GM18907 (cell line): ENCODE measurements at regions not wholly inside any gene's neighbourhood (a gene's known extent, or its start where the extent isn't known, plus 50 kb on each side); places are given as distances from the start of the nearest gene placed in this dataset.
"Not testable (repeated sequence)": the region's sequence is repeated elsewhere in the genome, so short reads cannot be mapped to it uniquely, and the experiment has no call there.

Experiments
- ATAC-seq: cut with Tn5 transposase; IDR thresholded peaks from one replicate; pipeline ENCODE4 v1.9.1; 2021; ENCODE audit warnings: mild to moderate bottlenecking, moderate library complexity; ENCODE audit not compliant: unreplicated experiment

DNA sequence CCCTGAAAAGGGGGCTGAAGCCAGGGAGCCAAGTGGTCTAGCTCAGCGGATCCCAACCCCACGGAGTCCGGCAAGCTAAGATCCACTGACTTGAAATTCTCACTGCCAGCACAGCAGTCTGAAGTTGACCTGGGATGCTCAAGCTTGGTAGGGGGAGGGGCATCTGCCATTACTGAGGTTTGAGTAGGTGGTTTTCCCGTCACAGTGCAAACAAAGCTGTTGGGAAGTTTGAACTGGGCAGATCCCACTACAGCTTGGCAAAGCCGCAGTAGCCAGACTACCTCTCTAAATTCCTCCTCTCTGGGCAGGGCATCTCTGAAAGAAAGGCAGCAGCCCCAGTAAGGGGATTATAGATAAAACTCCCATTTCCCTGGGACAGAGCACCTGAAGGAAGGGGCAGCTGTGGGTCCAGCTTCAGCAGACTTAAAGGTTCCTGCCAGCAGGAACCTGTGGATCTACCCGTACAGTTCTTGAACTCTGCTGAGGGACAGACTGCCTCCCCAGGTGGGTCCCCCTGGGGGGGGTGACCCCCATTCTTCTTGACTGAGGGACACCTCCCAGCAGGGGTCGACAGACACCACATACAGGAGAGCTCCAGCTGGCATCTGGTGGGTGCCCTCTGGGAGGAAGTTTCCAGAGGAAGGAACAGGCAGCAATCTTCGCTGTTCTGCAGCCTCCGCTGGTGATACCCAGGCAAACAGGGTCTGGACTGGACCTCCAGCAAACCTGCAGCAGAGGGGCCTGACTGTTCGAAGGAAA is 156.4 kb upstream of the ETV3 start:
- ATAC-seq: not testable (repeated sequence)

DNA sequence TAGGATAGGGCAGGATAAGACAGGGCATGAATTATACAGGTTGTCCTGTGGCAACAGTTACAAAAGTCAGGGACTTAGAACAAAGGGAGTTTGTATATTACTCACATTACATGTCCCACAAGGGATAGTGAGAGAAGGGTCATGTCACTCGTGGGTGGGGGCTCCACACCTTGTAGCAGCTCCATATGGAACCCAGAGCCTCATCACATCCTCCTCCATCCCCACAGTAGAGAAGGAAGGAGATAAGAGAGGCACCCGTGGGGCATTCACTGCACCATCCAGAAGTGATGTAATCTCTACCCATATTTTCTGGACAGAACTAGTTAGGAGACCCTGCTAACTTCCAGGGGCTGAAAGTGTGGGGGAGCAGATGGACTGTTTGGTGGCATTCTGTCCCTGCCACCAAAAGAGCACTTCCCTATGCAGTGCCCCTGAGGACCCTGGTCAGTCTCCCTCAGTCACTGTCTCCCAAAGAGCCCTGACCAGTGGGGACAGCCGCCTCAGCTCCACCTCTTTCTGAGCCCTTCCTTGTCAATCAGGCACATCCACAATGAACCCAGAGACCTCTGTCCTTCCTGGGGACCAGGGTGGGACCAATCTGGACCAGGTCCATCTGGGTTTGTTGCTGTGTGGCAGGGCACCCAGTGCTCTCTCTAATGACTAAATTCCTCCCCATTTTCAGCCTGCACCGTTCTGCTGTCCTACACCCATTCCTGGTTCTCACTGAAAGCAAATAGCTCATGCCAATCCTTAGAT is 154.8 kb upstream of the ETV3 start:
- ATAC-seq: no peak

DNA sequence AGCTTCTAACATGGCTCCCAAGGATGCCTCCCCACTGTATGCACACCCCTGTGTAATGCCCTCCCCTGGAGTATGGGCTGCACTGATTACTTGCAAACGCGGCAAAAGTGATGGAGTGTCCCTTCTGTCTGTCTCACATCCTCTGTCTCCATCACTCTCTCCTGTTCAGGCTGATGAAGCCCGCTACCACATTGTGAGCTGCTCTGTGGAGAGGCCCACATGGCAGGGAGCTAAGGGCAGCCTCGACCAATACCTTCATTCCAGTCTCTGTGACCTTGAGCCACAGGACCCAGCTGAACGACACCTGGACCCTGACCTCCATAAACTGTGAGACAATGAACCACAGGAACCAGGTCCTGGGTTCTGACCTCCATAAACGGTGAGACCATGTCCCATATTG is 154.1 kb upstream of the ETV3 start:
- no peak for ATAC-seq

DNA sequence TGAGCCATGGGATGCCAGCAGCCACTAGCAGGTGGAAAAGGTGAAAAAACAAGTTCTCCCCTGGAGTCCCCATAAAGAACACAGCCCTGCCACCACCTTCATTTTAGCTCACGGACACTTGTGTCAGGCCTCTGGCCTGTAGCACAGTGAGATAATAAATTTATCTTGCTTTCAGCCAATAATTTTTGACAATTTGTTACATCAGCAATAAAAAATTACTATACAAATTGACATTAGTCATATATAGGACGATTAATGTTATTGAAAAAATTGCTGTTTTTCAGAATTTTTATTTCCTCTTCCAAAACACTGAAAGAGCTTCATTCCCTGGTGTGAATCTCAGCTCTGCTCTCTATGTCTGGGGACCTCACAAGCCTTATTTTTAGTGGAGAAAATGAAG is 152.9 kb upstream of the ETV3 start:
- no peak for ATAC-seq

DNA sequence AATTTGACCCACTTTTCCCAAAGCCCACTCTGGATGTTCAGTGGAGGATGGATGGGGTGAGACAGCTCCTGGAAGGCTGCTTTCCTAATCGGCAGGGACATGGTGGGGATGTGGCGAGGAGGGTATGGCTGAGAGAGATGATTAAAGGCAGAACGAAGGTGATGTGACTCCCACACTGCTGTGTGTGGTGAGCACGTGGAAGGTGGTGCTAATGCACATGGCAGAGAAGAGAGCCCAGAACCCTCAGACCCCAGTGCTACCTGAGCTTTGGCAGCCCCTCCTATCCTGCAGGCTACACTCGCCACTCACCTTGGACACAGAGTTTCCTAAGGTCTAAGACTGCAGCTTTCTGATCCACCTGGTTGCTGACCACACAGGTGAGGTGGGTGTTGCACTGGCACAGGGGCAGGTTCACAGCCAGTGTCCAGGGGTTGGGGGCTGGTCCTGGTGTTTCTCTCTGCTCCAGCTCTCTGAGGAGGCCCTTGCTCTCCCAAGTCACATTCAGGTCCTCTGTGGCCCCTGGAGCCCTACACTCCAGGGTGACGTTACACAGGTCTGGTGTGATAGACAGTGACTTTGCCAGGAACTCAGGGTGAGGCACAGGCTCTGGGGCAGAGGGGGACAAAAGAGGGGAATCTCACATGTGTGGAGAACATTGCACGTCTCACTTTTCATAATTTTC is 151.4 kb upstream of the ETV3 start:
- no peak for ATAC-seq

DNA sequence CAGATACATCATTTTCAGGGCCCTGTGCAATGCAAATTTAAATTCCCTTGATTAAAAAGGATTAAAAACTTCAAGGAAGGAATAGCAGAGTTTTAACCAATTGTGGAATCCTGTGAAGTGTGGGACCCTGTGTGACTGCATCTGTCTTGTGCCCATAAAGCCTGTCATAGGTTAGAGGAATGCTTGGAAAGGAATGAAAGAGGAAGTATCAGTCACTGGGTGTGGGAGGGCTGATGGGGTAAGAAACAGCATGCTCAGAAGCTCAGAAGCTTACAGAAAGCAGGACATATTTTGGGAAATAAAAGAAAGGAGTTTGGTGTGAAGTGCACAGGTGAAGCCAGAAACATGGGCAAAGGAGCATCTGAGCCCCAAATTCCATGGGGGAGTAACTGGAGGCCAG is 150.8 kb upstream of the ETV3 start:
- ATAC-seq: no peak

DNA sequence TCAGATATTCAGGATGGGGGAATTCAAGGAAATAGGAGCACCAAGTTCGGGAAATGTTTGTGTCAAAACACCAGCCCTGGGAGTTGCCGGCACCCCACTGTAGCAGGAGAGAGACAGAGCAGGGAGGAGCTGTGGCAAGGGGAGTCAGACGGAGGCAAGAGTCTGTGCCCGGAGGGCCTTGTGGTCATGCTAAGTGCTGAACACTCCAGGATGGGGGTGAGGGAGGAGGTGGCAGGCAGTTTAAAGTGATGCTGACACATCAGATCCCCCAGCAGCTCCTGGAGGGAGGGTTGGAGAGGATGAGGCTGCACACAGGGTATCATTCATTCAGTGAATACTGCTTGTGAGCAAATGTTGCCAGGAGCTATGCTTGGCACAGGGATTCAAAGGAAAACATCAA is 150.3 kb upstream of the ETV3 start:
- ATAC-seq: no peak

DNA sequence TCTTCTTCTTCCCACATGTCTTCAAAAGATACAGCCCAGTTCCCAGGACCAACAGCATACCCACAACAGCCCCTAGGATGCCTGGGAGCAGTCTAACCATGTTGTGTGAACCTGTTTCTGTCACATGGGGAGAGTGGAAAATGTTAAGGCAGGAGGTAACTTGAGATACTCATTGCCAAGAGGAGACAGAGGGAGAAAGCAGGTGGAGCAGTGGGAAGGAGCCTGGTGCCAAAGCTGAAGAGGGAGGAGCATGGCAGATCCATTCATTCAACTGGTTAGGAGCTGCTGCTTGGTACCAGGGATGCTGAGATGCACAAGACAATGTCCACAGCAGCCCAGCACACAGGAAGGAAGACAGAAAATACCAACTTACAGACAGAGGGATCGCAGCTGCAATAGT is 149.8 kb upstream of the ETV3 start:
- no peak for ATAC-seq

DNA sequence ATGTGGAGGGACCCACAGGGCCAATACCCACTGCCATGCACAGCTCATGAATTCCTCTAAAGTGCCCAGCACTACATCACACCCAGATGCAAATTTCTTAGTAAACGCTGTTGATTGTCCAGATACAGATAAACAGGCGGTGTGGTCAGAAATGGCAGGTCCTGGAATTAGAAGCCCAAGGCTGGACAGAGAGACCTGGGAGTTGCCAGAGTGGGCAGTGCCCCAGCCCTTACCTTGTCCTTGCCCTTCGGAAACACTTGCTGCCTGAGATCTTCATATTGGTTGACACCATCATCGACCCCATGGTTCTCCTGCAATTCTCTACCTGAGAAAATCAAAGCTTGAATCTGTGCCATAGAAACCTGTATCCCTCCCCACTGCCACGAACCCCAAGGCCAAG is 149.3 kb upstream of the ETV3 start:
- no peak for ATAC-seq

DNA sequence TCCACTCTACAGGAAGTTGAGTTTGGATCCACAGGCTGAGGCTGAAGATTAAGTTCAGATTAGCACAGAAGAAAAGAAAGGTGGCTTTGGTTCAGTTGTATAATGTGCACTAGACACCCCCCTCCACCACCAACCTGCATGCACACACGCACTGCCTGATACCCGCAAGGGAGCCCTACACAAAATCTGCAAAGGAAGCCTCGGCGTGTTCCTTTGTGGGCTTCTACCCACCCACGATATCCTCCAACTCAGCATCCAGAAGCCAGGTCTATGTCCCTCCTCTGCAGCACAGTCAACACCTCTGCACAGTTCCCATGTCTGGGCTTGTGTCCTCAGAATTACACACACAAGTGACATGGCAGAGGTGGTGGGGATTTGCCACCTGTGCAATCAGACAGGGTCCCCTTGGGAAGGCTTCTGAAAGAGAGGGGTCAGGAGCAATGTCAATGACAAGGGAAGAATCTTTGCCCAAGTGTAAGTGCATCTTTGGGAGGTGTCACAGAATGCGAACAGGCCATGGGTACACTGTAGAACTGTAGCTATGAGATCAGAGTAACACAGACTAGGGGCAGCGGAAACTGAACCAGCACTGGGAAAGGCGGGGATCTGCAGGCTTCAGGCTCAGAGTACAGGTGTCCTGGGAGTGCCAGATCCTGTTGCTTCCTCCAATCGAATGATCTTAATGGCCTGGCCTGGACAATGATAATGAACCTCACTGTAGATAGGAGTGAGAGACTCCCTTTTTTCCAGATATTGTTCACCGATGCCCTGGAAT is 148.6 kb upstream of the ETV3 start:
- no peak for ATAC-seq

DNA sequence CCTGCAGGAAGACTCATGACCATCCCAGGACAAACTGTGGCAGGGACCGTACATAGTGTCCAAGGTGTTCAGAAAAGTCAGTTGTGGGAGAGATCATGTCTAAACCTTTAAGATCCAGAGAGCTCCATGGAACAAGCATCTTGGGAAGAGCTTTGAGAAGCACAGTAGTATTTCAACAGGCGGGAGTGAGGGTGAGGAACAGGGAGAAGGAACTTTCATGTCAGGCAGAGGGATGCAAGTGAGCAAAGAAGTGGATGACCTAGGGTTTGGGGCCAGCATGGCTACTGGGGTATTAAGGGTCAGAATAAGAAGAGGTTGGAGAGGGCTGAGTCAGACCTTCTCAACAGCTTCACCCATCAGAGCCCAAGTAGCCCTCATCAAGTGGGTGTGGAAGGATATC is 147.9 kb upstream of the ETV3 start:
- ATAC-seq: no peak

DNA sequence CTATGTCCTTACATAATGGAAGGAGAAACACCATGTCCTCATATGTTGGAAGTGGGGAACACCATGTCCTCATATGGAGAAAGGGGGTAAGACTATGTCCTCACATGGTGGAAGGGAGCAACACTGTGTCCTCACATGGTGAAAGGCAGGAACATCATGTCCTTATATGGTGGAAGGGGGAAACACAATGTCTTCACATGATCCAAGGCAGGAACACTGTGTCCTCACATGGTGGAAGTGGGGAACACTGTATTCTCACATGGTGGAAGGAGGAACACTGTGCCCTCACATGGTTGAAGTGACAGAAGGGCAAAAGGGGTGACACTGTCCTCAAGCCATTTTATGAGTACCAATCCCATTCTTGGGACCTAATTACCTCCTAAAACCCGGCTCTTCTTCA is 146.3 kb upstream of the ETV3 start:
- no peak for ATAC-seq

DNA sequence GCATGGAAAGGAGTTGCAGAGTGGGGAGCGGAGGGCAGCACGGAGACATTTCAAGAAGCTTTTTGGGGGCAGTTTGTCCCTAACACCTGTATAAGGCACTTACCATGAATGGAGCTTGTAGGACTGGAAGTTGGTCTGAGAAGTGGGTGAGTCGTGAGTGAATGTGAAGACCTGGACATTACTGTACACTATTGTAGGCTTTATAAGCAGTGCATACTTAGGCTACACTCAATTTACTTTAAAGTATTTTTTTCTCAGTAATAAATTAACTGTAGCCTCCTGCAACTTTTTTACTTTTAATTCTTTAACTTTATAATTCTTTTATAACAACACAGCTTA is 141.6 kb upstream of the ETV3 start:
- ATAC-seq: no peak

DNA sequence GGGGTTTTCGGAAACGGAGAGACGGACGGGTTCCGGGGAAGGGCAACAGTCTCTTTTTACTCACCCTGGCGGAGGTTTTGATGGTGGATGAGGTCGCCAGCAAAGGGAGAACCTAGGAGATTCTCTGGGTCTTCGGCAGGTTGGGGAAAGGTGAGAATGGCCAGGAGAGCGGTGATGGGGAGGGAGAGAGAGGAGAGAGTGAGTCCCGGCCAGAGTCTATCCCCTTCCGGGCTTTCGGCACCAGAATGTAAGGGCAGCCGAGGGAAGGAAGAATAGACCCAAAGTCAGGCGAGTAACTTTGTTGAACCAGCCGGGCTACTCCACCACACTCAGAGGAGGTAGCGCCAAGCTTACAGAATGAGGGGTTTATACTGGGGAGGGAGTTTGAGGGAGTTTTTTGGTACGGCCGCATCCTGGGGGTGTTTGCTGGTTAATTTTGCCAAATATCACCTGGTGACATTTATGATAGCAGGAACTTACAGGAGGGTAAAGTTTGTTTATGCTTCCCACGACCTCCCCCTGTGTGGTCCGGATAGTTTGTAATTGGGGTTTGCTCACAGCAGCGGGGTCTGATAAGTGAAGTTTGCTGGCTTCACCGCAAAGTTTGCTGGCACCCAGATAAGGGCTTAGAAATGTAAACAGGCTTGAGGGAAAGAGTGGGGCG is 141.1 kb upstream of the ETV3 start:
- no peak for ATAC-seq

DNA sequence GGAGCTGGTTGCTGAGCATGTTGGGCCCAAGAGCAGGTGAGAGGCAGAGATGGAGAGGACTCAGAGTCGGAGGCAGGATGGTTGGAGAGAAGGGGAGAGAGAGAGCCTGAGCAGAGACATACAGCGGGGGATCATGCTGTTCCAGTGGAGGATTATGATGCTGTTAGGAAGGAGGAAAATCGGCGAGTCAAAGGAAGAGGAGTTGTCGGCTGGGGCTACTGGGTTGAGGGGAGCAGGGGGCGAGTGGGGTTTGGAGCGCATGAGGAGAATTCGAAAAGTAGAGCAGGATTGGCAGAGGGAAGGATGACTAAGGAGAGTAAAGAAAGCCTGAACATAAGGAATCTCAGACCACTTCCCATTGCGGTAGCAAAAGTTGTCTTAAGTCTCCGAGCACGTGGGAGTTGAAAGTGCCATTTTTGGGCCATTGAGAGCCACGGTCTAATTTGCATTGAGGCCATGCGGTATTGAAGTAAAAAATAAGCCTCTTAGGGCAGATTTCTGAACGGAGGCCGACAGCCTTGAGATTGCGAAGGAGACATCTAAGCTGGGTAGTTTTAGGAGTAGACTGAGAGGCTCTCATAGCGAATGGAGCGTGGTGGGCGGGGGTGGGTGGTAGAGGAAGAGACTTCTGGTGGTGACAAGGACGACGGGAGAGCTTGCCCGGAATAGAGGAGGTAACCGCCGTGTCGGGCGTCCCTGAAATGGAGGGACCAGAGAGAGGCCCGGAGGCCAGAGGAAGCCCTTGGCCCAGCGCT is 140.4 kb upstream of the ETV3 start:
- no peak for ATAC-seq

DNA sequence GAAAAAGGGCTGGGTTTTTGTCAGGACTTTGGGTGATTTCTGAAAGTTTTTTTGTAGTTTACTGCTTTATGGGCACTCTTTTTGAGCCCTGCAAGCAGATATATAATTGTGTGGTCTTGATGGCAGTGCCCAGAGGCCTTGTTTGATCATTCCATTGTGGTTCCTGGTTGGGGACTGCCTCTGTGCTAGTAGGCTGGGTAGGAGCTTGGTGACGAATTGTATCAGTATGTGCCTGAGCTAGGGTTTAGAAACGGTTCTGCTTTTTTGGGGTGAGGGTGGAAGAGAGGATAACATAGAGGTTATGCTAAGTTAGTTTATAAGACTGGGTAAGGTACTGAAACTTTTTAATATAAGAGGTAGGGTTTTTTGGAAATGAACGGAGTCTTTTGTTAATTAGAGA is 139.7 kb upstream of the ETV3 start:
- ATAC-seq: no peak

DNA sequence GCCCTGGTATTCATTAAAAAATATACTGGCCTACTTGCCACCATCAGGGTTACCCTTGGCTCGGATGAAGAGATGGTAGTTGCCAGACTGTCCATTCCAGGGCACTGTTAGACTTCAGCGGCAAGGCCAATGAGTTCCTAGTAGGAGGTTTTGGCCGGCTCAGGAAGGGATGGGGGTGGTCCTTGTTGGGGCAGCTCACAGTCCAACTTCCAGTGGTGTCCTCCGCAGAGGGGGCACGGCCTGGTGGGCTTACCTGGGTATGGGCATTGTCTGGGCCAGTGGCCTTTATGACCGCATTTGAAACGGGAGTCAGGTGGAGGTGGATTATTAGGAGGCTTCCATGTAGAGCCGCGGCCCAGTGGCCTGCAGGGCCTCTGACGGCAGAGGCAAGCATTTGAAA is 139.1 kb upstream of the ETV3 start:
- no peak for ATAC-seq

DNA sequence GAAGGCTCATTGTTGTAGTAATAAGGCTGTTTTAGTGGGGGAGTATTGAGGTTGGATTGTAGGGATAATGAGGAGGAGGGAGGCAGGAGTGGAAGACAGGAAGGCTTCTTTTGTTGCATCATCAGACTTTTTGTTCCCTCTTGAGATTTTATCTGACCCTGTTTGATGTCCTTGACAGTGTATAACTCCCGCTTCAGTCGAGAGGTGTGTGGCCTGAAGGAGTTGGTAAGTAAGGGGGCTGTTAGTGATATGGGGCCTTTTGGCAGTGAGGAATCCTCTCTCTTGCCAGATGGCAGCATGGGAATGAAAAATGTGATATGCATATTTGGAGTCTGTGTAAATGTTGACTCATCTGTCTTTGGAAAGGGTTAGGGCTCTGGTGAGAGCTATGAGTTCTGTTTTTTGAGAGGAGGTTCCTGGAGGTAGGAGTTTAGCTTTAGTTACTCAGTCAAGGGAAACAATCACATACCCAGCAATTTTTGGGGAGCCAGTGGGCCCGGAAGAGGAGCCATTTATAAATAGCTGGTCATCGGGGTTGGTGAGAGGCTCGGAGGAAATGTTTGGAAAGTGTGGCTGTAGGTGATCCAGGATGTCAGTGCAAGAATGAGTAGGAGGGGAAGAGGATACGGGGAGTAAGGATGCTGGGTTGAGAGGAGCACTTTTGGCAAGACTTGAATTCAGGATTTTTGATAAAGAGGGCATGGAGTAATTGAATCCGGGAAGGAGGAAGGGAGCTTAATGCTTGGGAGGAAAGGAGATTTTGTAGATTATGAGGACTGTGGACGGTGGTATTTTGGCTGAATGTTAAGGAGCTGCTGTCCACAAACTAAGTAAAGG is 136.7 kb upstream of the ETV3 start:
- no peak for ATAC-seq
